Sigmoid colon (tissue), 4 donors: ENCODE measurements at regions not wholly inside any gene's neighbourhood (a gene's known extent, or its start where the extent isn't known, plus 50 kb on each side); places are given as distances from the start of the nearest gene placed in this dataset.

Source experiments
- POLR2A ChIP-seq, 2 donors: fragments of 450-650 bp; IDR thresholded peaks; one replicate each; pipeline ENCODE4 v1.6.1; 2016; ENCODE audit warnings: antibody characterized with exemption in 2 of 2, mild to moderate bottlenecking in 2 of 2, moderate library complexity in 2 of 2
- POLR2AphosphoS5 ChIP-seq, 4 donors: sonication (generic); formaldehyde crosslinking; IDR thresholded peaks; one replicate each; pipeline ENCODE4 v1.6.1; 2017; ENCODE audit warnings: antibody characterized with exemption in 4 of 4

DNA sequence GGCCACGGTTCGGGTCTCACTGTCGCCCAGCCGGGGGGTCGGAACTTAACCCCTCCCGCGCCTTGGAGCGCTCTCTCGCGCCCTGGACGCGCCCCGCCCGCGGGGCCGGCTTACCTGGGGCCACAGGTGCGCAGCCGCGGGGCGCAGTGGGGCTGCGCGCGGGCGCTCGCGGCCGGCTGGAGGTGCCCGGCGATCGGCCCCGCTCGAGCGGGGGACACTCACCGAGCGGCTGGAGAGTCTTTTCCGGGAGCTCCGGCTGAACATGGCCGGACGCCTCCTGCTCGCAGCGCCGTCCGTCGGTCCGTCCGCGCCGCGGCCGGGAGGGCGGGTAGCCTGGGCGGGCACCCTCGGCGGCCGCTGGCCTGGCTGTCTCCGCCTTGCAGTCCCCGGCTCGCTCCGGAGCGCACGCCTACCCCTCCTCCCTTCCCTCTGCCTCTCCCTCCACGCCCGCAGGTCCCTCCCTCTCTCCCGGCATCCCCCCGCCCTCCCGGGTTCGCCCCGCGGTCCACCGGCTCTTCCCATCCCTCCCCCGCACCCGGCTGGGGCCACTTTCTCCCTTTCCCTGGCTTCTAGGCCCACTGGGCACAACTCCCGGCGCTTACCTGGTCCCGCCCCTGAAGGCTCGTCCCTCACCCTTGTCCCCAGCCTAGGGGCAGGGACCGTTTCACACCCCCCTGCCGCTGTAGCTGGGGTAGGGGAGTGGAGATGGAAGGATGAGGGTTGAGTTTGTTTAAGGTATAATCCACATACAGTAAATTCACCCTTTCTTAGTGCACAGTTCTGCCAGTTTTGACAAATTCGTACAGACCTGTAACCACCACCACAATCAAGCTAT, 220.1 kb upstream of the PRICKLE2 start:
- TF ChIP-seq POLR2A (IDR thresholded peaks at IDR 0.05) (no peak), POLR2AphosphoS5 (IDR thresholded peaks at IDR 0.05) (no peak)
